CD4-positive, CD25-positive, alpha-beta regulatory T cell (primary cell): ENCODE measurements at regions not wholly inside any gene's neighbourhood (a gene's known extent, or its start where the extent isn't known, plus 50 kb on each side); places are given as distances from the start of the nearest gene placed in this dataset.

Source experiments
- ATAC-seq, 2 donors: fragments of 150-1000 bp; cut with Tn5 transposase; one replicate each; pipeline ENCODE4 v1.10.0; 2021; ENCODE audit warnings: low read depth in 2 of 2, moderate number of reproducible peaks in 2 of 2, moderate library complexity in 1 of 2
- DNase-seq, 3 donors: peaks; one replicate each; pipeline versions ENCODE4 v3.0.0 to v3.0.0-alpha.2; 2012 to 2022; ENCODE audit warnings: mixed read lengths in 1 of 3
- H3K27ac ChIP-seq: one replicate; pipeline ENCODE4 v1.7.0; 2013; ENCODE audit warnings: mild to moderate bottlenecking, low read length; ENCODE audit not compliant: insufficient read depth, poor library complexity, severe bottlenecking
- H3K27me3 ChIP-seq: one replicate; pipeline ENCODE4 v1.7.0; 2013; ENCODE audit warnings: low read length; ENCODE audit not compliant: control insufficient read depth, insufficient read depth
- H3K36me3 ChIP-seq: one replicate; pipeline ENCODE4 v1.7.0; 2013; ENCODE audit warnings: mild to moderate bottlenecking, low read length, moderate library complexity; ENCODE audit not compliant: control insufficient read depth, insufficient read depth
- H3K4me1 ChIP-seq: 2 replicates; pipeline ENCODE4 v1.7.0; 2013; ENCODE audit warnings: mild to moderate bottlenecking, low read length; ENCODE audit not compliant: insufficient read depth, control insufficient read depth, poor library complexity, severe bottlenecking
- H3K4me3 ChIP-seq: one replicate; pipeline ENCODE4 v1.7.0; 2013; ENCODE audit warnings: low read depth, mild to moderate bottlenecking, low read length, moderate library complexity
- H3K9me3 ChIP-seq, 2 experiments: 1 replicate in 1 of 2; 2 replicates in 1 of 2; pipeline ENCODE4 v1.7.0; 2013; ENCODE audit warnings: low read length in 2 of 2, mild to moderate bottlenecking in 1 of 2, moderate library complexity in 1 of 2; ENCODE audit not compliant: control insufficient read depth in 2 of 2
- H3K27ac Mint-ChIP-seq, 3 donors: one replicate each; pipeline ENCODE4 v1.8.0; 2020 to 2022; ENCODE audit warnings: mild to moderate bottlenecking in 3 of 3, mixed read lengths in 3 of 3, moderate library complexity in 2 of 3
- H3K27me3 Mint-ChIP-seq: one replicate; pipeline ENCODE4 v1.8.0; 2022; ENCODE audit warnings: mild to moderate bottlenecking, mixed read lengths
- H3K36me3 Mint-ChIP-seq: one replicate; pipeline ENCODE4 v1.8.0; 2020; ENCODE audit warnings: mixed read lengths
- H3K4me1 Mint-ChIP-seq, 4 donors: one replicate each; pipeline ENCODE4 v1.8.0; 2020 to 2022; ENCODE audit warnings: mixed read lengths in 4 of 4, mild to moderate bottlenecking in 1 of 4
- H3K4me3 Mint-ChIP-seq, 4 donors: one replicate each; pipeline ENCODE4 v1.8.0; 2020 to 2022; ENCODE audit warnings: mild to moderate bottlenecking in 4 of 4, mixed read lengths in 4 of 4, moderate library complexity in 3 of 4
- H3K9me3 Mint-ChIP-seq, 7 donors: one replicate each; pipeline ENCODE4 v1.8.0; 2020 to 2022; ENCODE audit warnings: mixed read lengths in 7 of 7, mild to moderate bottlenecking in 3 of 7, moderate library complexity in 2 of 7

DNA sequence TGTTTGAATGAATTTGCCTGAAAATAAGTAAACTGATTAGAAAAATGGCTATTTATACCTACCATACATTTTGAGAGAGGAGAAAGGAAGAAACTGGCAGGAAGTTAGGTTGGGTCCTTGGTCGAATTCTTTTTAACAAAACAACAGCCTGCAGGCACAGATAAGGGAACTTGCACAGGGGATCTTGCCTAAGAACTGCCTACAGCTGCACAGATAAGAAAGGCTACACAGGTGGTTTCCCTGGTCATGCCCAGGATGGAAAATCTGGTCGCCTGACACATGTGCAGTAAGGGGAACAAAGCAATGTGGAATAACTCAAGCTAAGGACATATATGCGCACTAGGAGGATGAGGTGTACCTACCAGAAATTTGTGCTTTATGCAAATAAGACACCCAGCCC lies 732.1 kb upstream of the POT1 start:
- no peaks in the 10 kb centered on the region for H3K4me1 ChIP-seq
- no peaks in the 10 kb centered on the region for H3K4me1 Mint-ChIP-seq
- H3K27me3 ChIP-seq = no peaks in the 10 kb centered on the region
- H3K27ac ChIP-seq = no peak overlapping the region
- no peak for DNase-seq
- H3K9me3 ChIP-seq = peaks cover 2 to 6% of the 10 kb centered on the region in 2 experiments
- no peak for ATAC-seq
- no peak overlapping the region for H3K4me3 ChIP-seq
- H3K27ac Mint-ChIP-seq = no peak overlapping the region
- no peak overlapping the region for H3K4me3 Mint-ChIP-seq
- H3K9me3 Mint-ChIP-seq = peaks cover 0 to 16% (median 8%) of the 10 kb centered on the region in 7 donors
- H3K36me3 ChIP-seq = no peaks in the 10 kb centered on the region
- H3K36me3 Mint-ChIP-seq = no peaks in the 10 kb centered on the region
- H3K27me3 Mint-ChIP-seq = no peaks in the 10 kb centered on the region

DNA sequence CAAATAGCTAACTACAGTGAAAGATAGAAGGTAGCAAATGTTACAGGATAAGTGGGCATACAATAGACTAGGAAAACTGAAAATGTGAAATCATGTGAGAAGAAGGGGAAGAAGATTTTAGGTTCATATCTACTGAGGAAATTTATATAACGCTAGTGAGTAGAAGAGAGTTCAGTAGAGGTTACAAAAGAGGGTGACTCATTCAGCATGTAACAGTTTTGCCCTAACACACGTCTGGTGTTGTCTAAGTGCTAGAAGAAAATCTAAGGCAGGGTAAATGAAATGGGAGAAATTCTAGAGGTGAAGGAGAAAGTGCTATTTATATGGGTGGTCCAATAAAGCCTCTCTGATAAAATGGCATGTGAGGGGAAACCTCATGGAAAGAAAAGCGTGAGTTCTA lies 731.4 kb upstream of the POT1 start:
- Mint-ChIP-seq H3K9me3 (peaks cover 0 to 16% (median 6%) of the 10 kb centered on the region in 7 donors), H3K27me3 (no peaks in the 10 kb centered on the region), H3K4me3 (no peak overlapping the region), H3K36me3 (no peaks in the 10 kb centered on the region), H3K4me1 (no peaks in the 10 kb centered on the region), H3K27ac (no peak overlapping the region)
- no peaks in the 10 kb centered on the region for H3K4me1 ChIP-seq
- H3K4me3 ChIP-seq = no peak overlapping the region
- no peaks in the 10 kb centered on the region for H3K27me3 ChIP-seq
- DNase-seq = no peak
- no peaks in the 10 kb centered on the region for H3K36me3 ChIP-seq
- H3K9me3 ChIP-seq = peaks cover 2 to 6% of the 10 kb centered on the region in 2 experiments
- no peak for ATAC-seq
- H3K27ac ChIP-seq = no peak overlapping the region

DNA sequence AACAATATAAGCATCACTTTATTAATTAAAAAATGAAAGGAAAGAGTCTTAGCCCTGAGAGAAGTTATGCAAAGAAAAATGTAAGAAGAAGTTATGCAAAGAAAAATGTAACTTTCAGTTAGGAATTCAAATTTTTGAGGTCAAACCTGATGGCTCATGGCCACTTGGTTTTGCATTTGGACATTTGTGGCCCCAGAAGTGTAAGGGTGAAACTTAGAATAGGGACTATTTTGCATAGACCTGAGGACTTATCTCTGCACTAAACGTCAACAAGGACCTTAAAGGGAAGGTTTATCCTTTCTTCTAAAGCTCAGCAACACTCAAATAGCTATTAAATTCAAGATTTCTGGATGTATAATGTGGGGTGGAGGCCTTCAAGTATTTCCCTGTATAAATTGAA lies 724.5 kb upstream of the POT1 start:
- Histone ChIP-seq H3K4me1 (no peaks in the 10 kb centered on the region), H3K27ac (no peak overlapping the region), H3K27me3 (no peaks in the 10 kb centered on the region), H3K4me3 (no peak overlapping the region), H3K9me3 (peaks cover 0 to 3% of the 10 kb centered on the region in 2 experiments), H3K36me3 (no peaks in the 10 kb centered on the region)
- DNase-seq (no peak), ATAC-seq (no peak)
- Mint-ChIP-seq H3K27ac (no peak overlapping the region), H3K4me3 (no peak overlapping the region), H3K36me3 (no peaks in the 10 kb centered on the region), H3K9me3 (peaks cover 4 to 11% (median 6%) of the 10 kb centered on the region in 7 donors), H3K4me1 (no peaks in the 10 kb centered on the region), H3K27me3 (no peaks in the 10 kb centered on the region)

DNA sequence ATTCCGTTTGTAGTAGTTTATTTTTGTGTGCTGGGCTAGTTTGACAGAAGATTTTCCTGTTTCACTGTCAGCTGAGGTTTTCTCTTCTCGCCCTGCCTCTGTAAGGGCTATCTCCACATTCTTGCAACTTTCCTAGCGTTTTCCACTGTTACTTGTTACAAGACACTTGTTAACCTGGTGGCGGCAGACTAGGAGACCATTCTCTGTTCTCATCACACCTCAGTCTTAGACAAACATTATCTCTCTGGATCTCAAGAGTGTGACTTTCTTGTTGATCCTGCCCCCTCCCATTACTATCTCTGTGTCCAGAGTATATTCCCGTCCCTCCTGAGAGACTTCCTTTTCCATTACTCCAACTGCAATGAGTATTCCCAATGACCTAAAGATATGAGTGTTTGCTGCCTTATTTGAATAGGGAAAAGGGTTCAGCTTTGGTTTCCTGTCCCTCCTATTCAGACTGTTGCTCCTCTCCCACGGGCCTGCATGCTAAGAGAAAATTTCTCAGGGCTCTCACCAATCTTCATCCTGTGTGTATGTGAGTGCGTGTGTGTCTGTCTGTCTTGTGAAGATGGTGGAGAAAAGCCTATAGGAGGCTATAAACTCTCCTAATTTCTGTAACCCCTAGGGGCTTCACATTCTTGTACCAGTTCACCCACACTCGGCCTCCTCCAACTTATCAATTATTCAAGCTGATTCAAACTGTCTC lies 722.4 kb upstream of the POT1 start:
- H3K27me3 Mint-ChIP-seq = no peaks in the 10 kb centered on the region
- Histone ChIP-seq H3K36me3 (no peaks in the 10 kb centered on the region), H3K4me3 (no peak overlapping the region), H3K4me1 (no peaks in the 10 kb centered on the region), H3K27ac (no peak overlapping the region), H3K9me3 (peaks cover 0 to 3% of the 10 kb centered on the region in 2 experiments), H3K27me3 (no peaks in the 10 kb centered on the region)
- no peak for DNase-seq
- no peak for ATAC-seq
- H3K27ac Mint-ChIP-seq = peak overlapping the region in 1 of 3 donors; percentile 82
- no peaks in the 10 kb centered on the region for H3K36me3 Mint-ChIP-seq
- no peak overlapping the region for H3K4me3 Mint-ChIP-seq
- H3K9me3 Mint-ChIP-seq = peaks cover under 1 to 11% (median 6%) of the 10 kb centered on the region in 7 donors
- no peaks in the 10 kb centered on the region for H3K4me1 Mint-ChIP-seq

DNA sequence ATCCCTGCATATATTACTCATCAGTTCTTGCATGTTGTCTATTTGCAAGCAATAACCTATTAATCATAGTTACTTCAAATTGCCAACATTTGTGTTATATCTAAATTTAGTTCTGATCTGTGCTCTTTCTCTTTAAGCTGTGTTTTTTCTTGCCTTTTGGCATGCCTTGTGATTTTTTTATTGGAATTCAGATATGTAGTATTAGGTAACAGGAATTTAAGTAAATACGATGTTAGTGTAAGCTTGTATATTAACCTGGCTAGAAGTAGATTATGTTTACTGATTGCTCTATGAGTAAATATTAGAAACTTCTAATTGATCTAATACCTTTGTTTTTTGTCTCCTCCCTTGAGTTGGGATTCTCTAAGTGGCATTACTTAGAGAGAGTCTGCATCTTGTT lies 718.9 kb upstream of the POT1 start:
- no peak for ATAC-seq
- H3K4me1 Mint-ChIP-seq = no peaks in the 10 kb centered on the region
- H3K27me3 Mint-ChIP-seq = no peaks in the 10 kb centered on the region
- peaks cover 0 to 16% (median 5%) of the 10 kb centered on the region in 7 donors for H3K9me3 Mint-ChIP-seq
- H3K4me1 ChIP-seq = no peaks in the 10 kb centered on the region
- no peaks in the 10 kb centered on the region for H3K36me3 Mint-ChIP-seq
- H3K27ac Mint-ChIP-seq = no peak overlapping the region
- H3K4me3 ChIP-seq = no peak overlapping the region
- peaks cover 3 to 4% of the 10 kb centered on the region in 2 experiments for H3K9me3 ChIP-seq
- no peak for DNase-seq
- H3K27me3 ChIP-seq = no peaks in the 10 kb centered on the region
- no peaks in the 10 kb centered on the region for H3K36me3 ChIP-seq
- no peak overlapping the region for H3K27ac ChIP-seq
- H3K4me3 Mint-ChIP-seq = no peak overlapping the region

DNA sequence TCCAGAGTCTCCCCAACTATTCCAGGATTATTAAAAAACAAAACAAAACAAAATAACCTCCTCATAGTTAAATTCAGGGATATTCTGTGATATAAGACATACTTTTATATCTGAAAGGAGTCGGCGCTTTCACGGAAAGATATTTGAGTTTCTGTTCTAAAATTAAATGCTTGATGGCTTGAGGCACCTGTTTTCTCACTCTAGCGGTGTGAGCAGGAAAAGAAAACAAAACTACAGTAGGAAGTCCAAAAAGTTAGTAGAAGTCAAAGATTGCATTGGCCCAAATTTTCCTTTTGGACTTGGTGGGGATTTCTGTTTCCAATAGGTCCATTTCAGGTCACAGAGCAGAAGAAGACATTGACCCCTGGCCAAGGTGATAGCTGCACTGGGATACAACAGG lies 716.1 kb upstream of the POT1 start:
- peaks cover 0 to 4% of the 10 kb centered on the region in 2 experiments for H3K9me3 ChIP-seq

DNA sequence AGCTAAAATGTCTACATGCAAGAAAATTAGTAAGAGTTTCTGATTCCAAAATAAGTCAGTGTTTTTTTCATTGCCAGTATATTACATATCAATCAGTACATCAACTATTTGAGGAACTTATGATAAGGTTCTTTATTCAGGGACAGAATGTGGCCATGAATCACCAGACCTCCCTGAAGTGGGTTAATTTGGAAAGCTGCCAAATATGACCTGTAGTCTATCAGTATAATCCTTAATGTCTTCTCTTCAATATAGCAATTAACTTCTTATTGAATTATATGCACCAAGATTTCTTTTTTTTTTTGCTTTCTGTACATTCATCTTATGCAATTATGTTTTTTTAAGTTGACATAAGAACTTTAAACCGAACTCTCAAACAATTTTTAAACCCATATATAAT lies 714.5 kb upstream of the POT1 start:
- H3K9me3 Mint-ChIP-seq = peaks cover 0 to 19% (median 11%) of the 10 kb centered on the region in 7 donors
- Histone ChIP-seq H3K9me3 (peaks cover 0 to 4% of the 10 kb centered on the region in 2 experiments), H3K4me3 (no peak overlapping the region), H3K27me3 (no peaks in the 10 kb centered on the region), H3K36me3 (no peaks in the 10 kb centered on the region), H3K27ac (no peak overlapping the region), H3K4me1 (no peaks in the 10 kb centered on the region)
- H3K27ac Mint-ChIP-seq = no peak overlapping the region
- DNase-seq (no peak), ATAC-seq (no peak)
- H3K36me3 Mint-ChIP-seq = no peaks in the 10 kb centered on the region
- H3K4me3 Mint-ChIP-seq = no peak overlapping the region
- no peaks in the 10 kb centered on the region for H3K4me1 Mint-ChIP-seq
- no peaks in the 10 kb centered on the region for H3K27me3 Mint-ChIP-seq

More for the DNA sequence above, 716.1 kb upstream of the POT1 start:
- Histone ChIP-seq H3K27ac (no peak overlapping the region), H3K27me3 (no peaks in the 10 kb centered on the region), H3K4me3 (no peak overlapping the region), H3K36me3 (no peaks in the 10 kb centered on the region), H3K4me1 (no peaks in the 10 kb centered on the region)
- no peaks in the 10 kb centered on the region for H3K4me1 Mint-ChIP-seq
- H3K36me3 Mint-ChIP-seq = no peaks in the 10 kb centered on the region
- no peak overlapping the region for H3K4me3 Mint-ChIP-seq
- no peaks in the 10 kb centered on the region for H3K27me3 Mint-ChIP-seq
- ATAC-seq = no peak
- no peak for DNase-seq
- H3K27ac Mint-ChIP-seq = no peak overlapping the region
- H3K9me3 Mint-ChIP-seq = peaks cover 0 to 23% (median 11%) of the 10 kb centered on the region in 7 donors

DNA sequence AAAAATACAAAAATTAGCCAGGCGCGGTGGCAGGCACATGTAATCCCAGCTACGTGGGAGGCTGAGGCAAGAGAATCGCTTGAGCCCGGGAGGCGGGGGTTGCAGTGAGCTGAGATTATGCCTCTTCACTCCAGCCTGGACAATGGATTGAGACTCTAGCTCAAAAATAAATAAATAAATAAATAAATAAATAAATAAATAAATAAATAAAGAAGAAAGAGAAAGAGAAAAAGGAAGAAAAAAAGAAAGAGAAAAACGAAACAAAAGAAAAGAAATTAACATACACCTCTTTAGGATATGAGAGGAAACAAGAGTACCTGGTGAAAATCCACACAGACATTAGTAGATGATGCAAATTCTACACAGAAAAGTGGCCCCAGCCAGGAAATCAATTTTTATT lies 713.7 kb upstream of the POT1 start:
- Histone ChIP-seq H3K27me3 (no peaks in the 10 kb centered on the region), H3K4me3 (no peak overlapping the region), H3K27ac (no peak overlapping the region), H3K36me3 (no peaks in the 10 kb centered on the region), H3K9me3 (peaks cover 0 to 4% of the 10 kb centered on the region in 2 experiments), H3K4me1 (no peaks in the 10 kb centered on the region)
- Mint-ChIP-seq H3K27ac (no peak overlapping the region), H3K27me3 (no peaks in the 10 kb centered on the region), H3K4me1 (no peaks in the 10 kb centered on the region), H3K4me3 (no peak overlapping the region), H3K9me3 (peaks cover 0 to 19% (median 8%) of the 10 kb centered on the region in 7 donors), H3K36me3 (no peaks in the 10 kb centered on the region)
- DNase-seq (no peak), ATAC-seq (no peak)
